Pancreas (tissue), 10 donors: ENCODE measurements at regions not wholly inside any gene's neighbourhood (a gene's known extent, or its start where the extent isn't known, plus 50 kb on each side); places are given as distances from the start of the nearest gene placed in this dataset.
A peak's percentile ranks its signal among the peaks of the same experiment; 100 is the strongest.

ENCODE experiments used
- ATAC-seq, 4 donors: fragments of 200-7000 bp; cut with Tn5 transposase; one replicate each; pipeline versions ENCODE4 v1.8.0 to v1.9.1; 2020; ENCODE audit warnings: mild to moderate bottlenecking in 4 of 4, moderate library complexity in 4 of 4
- DNase-seq, 6 donors: peaks; one replicate each; pipeline ENCODE4 v3.0.0-alpha.2; 2020
- FAIRE-seq: peaks from 2 replicates; lab custom pipeline; 2012; peaks lifted over from hg19 to GRCh38; lab: Jason Lieb, UNC
- H3K27ac ChIP-seq, 4 donors: fragments of 200-600 bp; sonication (generic); 1 replicate in 3 of 4; 2 replicates in 1 of 4; pipeline versions ENCODE4 v1.5.0 to v1.8.0; 2020
- H3K27me3 ChIP-seq, 4 donors: fragments of 200-600 bp; one replicate each; pipeline ENCODE4 v1.8.0; 2021
- H3K36me3 ChIP-seq, 3 donors: fragments of 200-600 bp; sonication (generic) in 1 of 3; one replicate each; pipeline versions ENCODE4 v1.5.0 to v1.8.0; 2020 to 2021
- H3K4me1 ChIP-seq, 3 donors: fragments of 200-600 bp; one replicate each; pipeline ENCODE4 v1.8.0; 2021
- H3K4me3 ChIP-seq, 4 donors: fragments of 200-600 bp; sonication (generic) in 2 of 4; one replicate each; pipeline versions ENCODE4 v1.5.0 to v1.8.0; 2020 to 2021
- H3K9me3 ChIP-seq, 4 donors: fragments of 200-600 bp; one replicate each; pipeline ENCODE4 v1.8.0; 2021
- CTCF ChIP-seq, 4 donors: fragments of 200-600 bp; sonication (generic) in 3 of 4; IDR thresholded peaks; one replicate each; pipeline versions ENCODE4 v1.5.0 to v1.8.0; 2021; ENCODE audit warnings: antibody characterized with exemption in 4 of 4
- WGBS, 2 donors: extraction: QIAGEN DNeasy Blood & Tissue Kit; methylation state at CpG; one replicate each; pipeline ENCODE4 v1.1.7; 2013; 5-methylcytosine and 5-hydroxymethylcytosine counted together
- intact Hi-C, 3 donors: fragments of 100-400 bp; cut with DNase I; formaldehyde crosslinking; loops; one replicate each; pipeline versions ENCODE4 v1.11.1 to v1.14.2; 2022
- donor health status: healthy with polysubstance abuse.
- donor health status: DM: no; HTN: no; CAD: no; lungs with moderate emphysema.
- donor health status: DM: no; HTN: no; CAD: no.
- donor health status: control.
- donor health status: control.
- donor health status: Bipolar disorder and iron deficiency.
- donor health status: DM: yes; HTN: yes; CAD: no.
- donor health status: DM: no; HTN: no; CAD: no.
- donor health status: DM: no; HTN: no; CAD: no.
- donor health status: DM: yes; HTN: yes; CAD: no.

GRCh38 chr11:81756864-81757595 lies 976.6 kb downstream of the FAM181B start:
- DNase-seq, result no peak
- intact Hi-C loops, result no loop called here

DNA sequence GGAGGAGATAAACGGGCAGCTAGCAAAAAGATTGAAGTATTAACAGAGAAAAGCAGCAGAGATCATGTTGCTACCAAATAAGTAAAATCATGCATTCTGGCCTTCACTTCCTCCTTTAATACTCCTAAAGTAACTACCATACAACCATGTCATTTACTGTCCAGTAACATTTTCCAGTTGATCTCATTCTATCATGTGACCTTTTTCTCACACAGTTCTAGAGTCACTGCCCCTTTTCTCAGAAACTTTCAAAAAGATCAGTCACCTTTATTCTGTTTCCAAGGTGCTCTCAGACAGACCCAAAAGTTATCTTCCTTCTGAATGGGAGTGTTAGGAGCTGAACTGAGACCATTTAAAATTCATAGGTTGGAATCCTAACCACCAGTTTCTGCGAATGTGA lies 984.4 kb downstream of the FAM181B start:
- Histone ChIP-seq H3K4me1 (no peaks in the 10 kb centered on the region), H3K9me3 (no peaks in the 10 kb centered on the region), H3K27me3 (no peaks in the 10 kb centered on the region), H3K27ac (no peak overlapping the region), H3K36me3 (no peaks in the 10 kb centered on the region), H3K4me3 (no peak overlapping the region)
- intact Hi-C loops, result no loop called here
- ATAC-seq (no peak), FAIRE-seq (no peak), DNase-seq (no peak)
- WGBS, 2 donors, result 49 to 75% methylated on average over 2 of the region's 2 CpGs
- TF ChIP-seq CTCF (IDR thresholded peaks at IDR 0.05), result no peak

More at GRCh38 chr11:81756864-81757595, 976.6 kb downstream of the FAM181B start:
- Histone ChIP-seq H3K36me3 (no peaks in the 10 kb centered on the region), H3K9me3 (no peaks in the 10 kb centered on the region), H3K27ac (no peak overlapping the region), H3K27me3 (no peaks in the 10 kb centered on the region), H3K4me1 (no peaks in the 10 kb centered on the region), H3K4me3 (no peak overlapping the region)
- ATAC-seq, result no peak
- 61 to 84% methylated on average over 1 of the region's 1 CpG for WGBS, 2 donors
- no peak for FAIRE-seq
- TF ChIP-seq CTCF (IDR thresholded peaks at IDR 0.05), result no peak

DNA sequence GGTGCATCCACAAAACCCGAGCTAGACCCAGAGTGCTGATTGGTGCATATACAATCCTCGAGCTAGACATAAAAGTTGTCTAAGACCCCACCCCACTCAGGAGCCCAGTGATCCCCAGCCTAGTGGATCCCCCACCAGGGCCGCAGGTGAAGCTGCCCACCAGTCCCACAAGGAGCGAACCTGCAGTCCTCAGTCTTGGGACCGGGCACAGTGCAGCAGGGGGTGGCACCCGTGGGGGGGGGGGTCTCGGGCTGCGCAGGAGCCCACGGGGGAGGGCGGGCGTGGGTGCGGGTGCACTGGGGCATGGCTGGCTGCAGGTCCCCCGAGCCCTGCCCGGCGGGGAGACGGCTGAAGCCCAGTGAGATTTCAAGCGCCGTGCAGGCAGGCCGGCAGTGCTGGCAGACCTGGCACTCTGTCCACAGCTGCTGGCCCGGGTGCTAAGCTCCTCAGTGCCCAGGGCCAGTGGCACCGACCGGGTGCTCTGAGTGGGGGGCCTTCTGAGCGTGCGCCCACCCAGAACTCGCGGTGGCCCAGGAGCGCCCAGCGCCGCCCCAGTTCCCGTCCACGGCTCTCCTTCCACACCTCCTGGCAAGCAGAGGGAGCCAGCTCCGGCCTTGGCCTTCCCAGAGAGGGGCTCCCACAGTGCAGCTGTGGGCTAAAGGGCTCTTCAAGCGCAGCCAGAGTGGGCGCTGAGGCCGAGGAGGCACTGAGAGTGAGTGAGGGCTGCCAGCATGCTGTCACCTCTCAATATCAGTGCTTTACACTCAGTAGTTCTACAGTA lies 989.1 kb downstream of the FAM181B start:
- intact Hi-C loops, result no loop called here
- peak in 3 of 6 donors; percentile 13 to 63 (median 40) for DNase-seq
- no peak for TF ChIP-seq CTCF (IDR thresholded peaks at IDR 0.05)
- no peaks in the 10 kb centered on the region for H3K36me3 ChIP-seq
- ATAC-seq, result no peak
- 81 to 88% methylated on average over 35 of the region's 35 CpGs for WGBS, 2 donors
- no peak overlapping the region for H3K4me3 ChIP-seq
- no peaks in the 10 kb centered on the region for H3K9me3 ChIP-seq
- FAIRE-seq, result no peak
- no peak overlapping the region for H3K27ac ChIP-seq
- no peaks in the 10 kb centered on the region for H3K27me3 ChIP-seq
- no peaks in the 10 kb centered on the region for H3K4me1 ChIP-seq

DNA sequence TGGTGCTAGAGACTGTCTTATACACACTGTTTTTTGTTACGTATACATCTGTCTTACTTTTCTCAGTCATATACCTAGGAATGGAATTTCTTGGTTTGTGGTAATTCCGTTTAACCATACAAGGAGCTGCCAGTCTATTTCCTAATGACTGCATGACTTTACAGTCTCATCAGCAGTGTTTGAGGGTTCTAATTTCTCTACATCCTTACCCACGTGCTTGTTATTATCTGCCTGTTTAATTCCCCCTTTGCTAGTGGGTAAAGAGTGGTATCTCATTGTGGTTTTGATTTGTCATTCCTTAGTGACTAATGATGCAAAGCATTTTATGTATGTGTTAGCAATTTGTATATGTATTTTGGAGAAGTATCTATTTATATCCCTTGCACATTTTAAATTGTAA lies 1008.0 kb downstream of the FAM181B start:
- H3K4me1 ChIP-seq, result no peaks in the 10 kb centered on the region
- H3K4me3 ChIP-seq, result no peak overlapping the region
- intact Hi-C loops, result no loop called here
- no peaks in the 10 kb centered on the region for H3K36me3 ChIP-seq
- ATAC-seq, result no peak
- TF ChIP-seq CTCF (IDR thresholded peaks at IDR 0.05), result no peak
- H3K27ac ChIP-seq, result no peak overlapping the region
- 42 to 55% methylated on average over 3 of the region's 3 CpGs for WGBS, 2 donors
- no peaks in the 10 kb centered on the region for H3K27me3 ChIP-seq
- no peaks in the 10 kb centered on the region for H3K9me3 ChIP-seq
- FAIRE-seq, result no peak
- no peak for DNase-seq

DNA sequence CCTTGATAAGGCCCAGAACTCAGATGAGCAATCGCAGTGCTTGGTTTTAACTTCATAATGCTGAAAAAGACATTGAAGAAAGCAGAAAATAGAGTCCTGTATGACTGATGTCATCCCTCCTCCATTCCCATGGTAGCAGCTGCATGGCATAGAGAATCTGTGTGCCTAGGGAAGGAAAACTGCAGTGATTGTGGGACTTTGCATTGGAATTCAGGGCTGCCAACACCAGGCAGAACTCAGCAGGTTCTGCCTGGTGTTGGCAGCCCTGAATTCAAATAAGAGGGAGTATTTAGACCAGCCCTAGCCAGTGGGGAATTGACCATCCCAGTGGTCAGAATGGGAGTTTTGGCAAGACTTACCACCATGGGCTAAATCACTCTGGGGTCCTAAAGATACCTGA lies 1016.0 kb downstream of the FAM181B start:
- WGBS, 2 donors, result 74 to 78% methylated on average over 1 of the region's 1 CpG
- intact Hi-C loops, result no loop called here
- no peak for FAIRE-seq

More for the DNA sequence above, 1016.0 kb downstream of the FAM181B start:
- Histone ChIP-seq H3K4me1 (no peaks in the 10 kb centered on the region), H3K9me3 (no peaks in the 10 kb centered on the region), H3K36me3 (no peaks in the 10 kb centered on the region), H3K4me3 (no peak overlapping the region), H3K27ac (no peak overlapping the region), H3K27me3 (no peaks in the 10 kb centered on the region)
- ATAC-seq, result no peak
- DNase-seq, result no peak
- no peak for TF ChIP-seq CTCF (IDR thresholded peaks at IDR 0.05)
